ENCODE measurements at regions not wholly inside any gene's neighbourhood (a gene's known extent, or its start where the extent isn't known, plus 50 kb on each side); places are given as distances from the start of the nearest gene placed in this dataset.

- no peak overlapping the region for H3K9ac ChIP-seq (ENCODE audit: low read depth, low read length)
- no peaks in the 10 kb centered on the region for H3K79me1 ChIP-seq (ENCODE audit: low read depth in 1 of 2, low read length in 2 of 2)
- H4K5ac ChIP-seq (ENCODE audit: low read depth, low read length): no peak overlapping the region
- no peaks in the 10 kb centered on the region for H3K4me1 ChIP-seq (ENCODE audit: control insufficient read depth, insufficient read depth, low read length)
- dilution Hi-C loops (cut with HindIII; ENCODE audit: low sequenced_read_pairs, unreplicated experiment): no loop called here
- ChIA-PET CTCF (no interaction called here), POLR2A (ENCODE audit: unreplicated experiment) (no interaction called here)
- H3K4me2 ChIP-seq (ENCODE audit: low read depth, low read length): no peak overlapping the region
- H2AK9ac ChIP-seq (replicated peaks; ENCODE audit: low read depth, low read length, poor library complexity): no peak overlapping the region
- H3K9me3 ChIP-seq (ENCODE audit: control insufficient read depth, insufficient read depth, low read length): no peaks in the 10 kb centered on the region
- H4K20me1 ChIP-seq (ENCODE audit: insufficient read depth, low read length): no peaks in the 10 kb centered on the region
- H3K36me3 ChIP-seq (ENCODE audit: control insufficient read depth, insufficient read depth, low read length): no peaks in the 10 kb centered on the region
- H2BK5ac ChIP-seq (ENCODE audit: low read depth, low read length, poor library complexity, severe bottlenecking): no peak overlapping the region
- H3K27me3 ChIP-seq (ENCODE audit: control insufficient read depth, insufficient read depth, low read length): no peaks in the 10 kb centered on the region
- no peak for DNase-seq
- no peak overlapping the region for H3K4ac ChIP-seq (ENCODE audit: low read depth, low read length)
- H2AK5ac ChIP-seq (ENCODE audit: low read depth, low read length): no peak overlapping the region
- no peak overlapping the region for H2BK20ac ChIP-seq (ENCODE audit: low read depth, low read length)
- intact Hi-C loops (cut with micrococcal nuclease): no loop called here
- no peak overlapping the region for H3K4me3 ChIP-seq (ENCODE audit: insufficient read depth, low read depth, low read length)
- H4K91ac ChIP-seq (ENCODE audit: insufficient read depth, low read depth, low read length): no peak overlapping the region
- H3K56ac ChIP-seq (ENCODE audit: extremely low read depth, insufficient read depth, low read length): no peak overlapping the region
- no peak overlapping the region for H2BK15ac ChIP-seq (ENCODE audit: low read depth, low read length)
- no peak for TF ChIP-seq MAFK (IDR thresholded peaks at IDR 0.05; ENCODE audit: low read depth, low read length)
- TF ChIP-seq SMC3 (IDR thresholded peaks at IDR 0.05; ENCODE audit: low read depth, low read length): no peak
- TF ChIP-seq ELK1 (IDR thresholded peaks at IDR 0.05; ENCODE audit: borderline replicate concordance, low read depth, low read length): no peak
- no peak for TF ChIP-seq FOS (IDR thresholded peaks at IDR 0.05; ENCODE audit: low read depth, low read length)
- no peak for TF ChIP-seq POLR2A (IDR thresholded peaks at IDR 0.05; ENCODE audit: low read depth, low read length)
- no peak for TF ChIP-seq RCOR1 (IDR thresholded peaks at IDR 0.05; ENCODE audit: insufficient replicate concordance, low read length)
- TF ChIP-seq USF2 (IDR thresholded peaks at IDR 0.05; ENCODE audit: low read depth, low read length): no peak
- no peak for TF ChIP-seq BHLHE40 (IDR thresholded peaks at IDR 0.05; ENCODE audit: low read depth, low read length)
- no peak for TF ChIP-seq CEBPB (IDR thresholded peaks at IDR 0.05; ENCODE audit: low read depth, low read length)
- no peak for TF ChIP-seq MXI1 (IDR thresholded peaks at IDR 0.05; ENCODE audit: borderline replicate concordance, low read depth, low read length)
- TF ChIP-seq NFE2L2 (IDR thresholded peaks at IDR 0.05; ENCODE audit: low read depth, low read length): no peak
- TF ChIP-seq CTCF (conservative IDR thresholded peaks at IDR 0.05; ENCODE audit: low read depth, low read length): no peak
- TF ChIP-seq RFX5 (IDR thresholded peaks at IDR 0.05; ENCODE audit: low read depth, low read length): no peak
- H2AFZ ChIP-seq (replicated peaks; ENCODE audit: low read length, poor library complexity): no peak overlapping the region
- no peak overlapping the region for H3K18ac ChIP-seq (ENCODE audit: low read depth, low read length)
- no peak overlapping the region for H3K23ac ChIP-seq (ENCODE audit: low read depth, low read length)
- in situ Hi-C loops (cut with MboI; ENCODE audit: low sequenced_read_pairs): no loop called here
- H3K27ac ChIP-seq (ENCODE audit: insufficient read depth, low read length): no peak overlapping the region
- no peaks in the 10 kb centered on the region for H3K9me1 ChIP-seq (ENCODE audit: insufficient read depth, low read length)
- no CpG with 5 or more reads among the region's 1 CpG for WGBS, 2 experiments (ENCODE audit: extremely low coverage in 2 of 2, insufficient read length in 1 of 2)
- no TSS peak for BruUV-seq (replicated peaks)
- no peak for ATAC-seq (ENCODE audit: low read depth)
- no peak overlapping the region for H3K14ac ChIP-seq (replicated peaks; ENCODE audit: low read depth, low read length)
- no peak overlapping the region for H2BK120ac ChIP-seq (ENCODE audit: low read depth, low read length)
- H4K8ac ChIP-seq (ENCODE audit: low read depth in 2 of 2, low read length in 2 of 2): no peak overlapping the region
Measured at GRCh38 chr2:181294979-181295378, 162.2 kb upstream of the ITGA4 start.
